GM21526 (cell line): ENCODE measurements at regions not wholly inside any gene's neighbourhood (a gene's known extent, or its start where the extent isn't known, plus 50 kb on each side); places are given as distances from the start of the nearest gene placed in this dataset.
"Not testable (repeated sequence)": the region's sequence is repeated elsewhere in the genome, so short reads cannot be mapped to it uniquely, and the experiment has no call there.

ENCODE experiments used
- ATAC-seq: cut with Tn5 transposase; IDR thresholded peaks from one replicate; pipeline ENCODE4 v1.9.1; 2021; ENCODE audit warnings: moderate library complexity; ENCODE audit not compliant: unreplicated experiment, low FRiP score

- no peak for ATAC-seq
Measured at GRCh38 chr6:94721459-94721858, 855.9 kb upstream of the MANEA start.

- no peak for ATAC-seq
Measured at GRCh38 chr6:94713446-94713845, 863.9 kb upstream of the MANEA start.

- ATAC-seq: no peak
Measured at GRCh38 chr6:94698773-94699172, 878.6 kb upstream of the MANEA start.

GRCh38 chr6:94687255-94687654 is 890.1 kb upstream of the MANEA start:
- not testable (repeated sequence) for ATAC-seq

- ATAC-seq: no peak
Measured at GRCh38 chr6:94683409-94683808, 893.9 kb upstream of the MANEA start.

GRCh38 chr6:94680669-94681212 is 896.6 kb upstream of the MANEA start:
- ATAC-seq: no peak

GRCh38 chr6:94673251-94673650 is 904.1 kb upstream of the MANEA start:
- no peak for ATAC-seq

- no peak for ATAC-seq
Measured at GRCh38 chr6:94670017-94670416, 907.3 kb upstream of the MANEA start.

- no peak for ATAC-seq
Measured at GRCh38 chr6:94668876-94669275, 908.5 kb upstream of the MANEA start.

GRCh38 chr6:94658929-94659328 is 918.4 kb upstream of the MANEA start:
- ATAC-seq: no peak

- ATAC-seq: no peak
Measured at GRCh38 chr6:94651239-94651638, 926.1 kb upstream of the MANEA start.

- ATAC-seq: no peak
Measured at GRCh38 chr6:94645191-94645590, 932.1 kb upstream of the MANEA start.

GRCh38 chr6:94639564-94639963 is 937.8 kb upstream of the MANEA start:
- no peak for ATAC-seq

GRCh38 chr6:94636780-94637385 is 940.5 kb upstream of the MANEA start:
- no peak for ATAC-seq

- ATAC-seq: no peak
Measured at GRCh38 chr6:94623586-94623985, 953.7 kb upstream of the MANEA start.

GRCh38 chr6:94622783-94623182 is 954.6 kb upstream of the MANEA start:
- ATAC-seq: no peak

- no peak for ATAC-seq
Measured at GRCh38 chr6:94600636-94601035, 976.7 kb upstream of the MANEA start.

GRCh38 chr6:94597487-94597886 is 979.8 kb upstream of the MANEA start:
- ATAC-seq: no peak

- no peak for ATAC-seq
Measured at GRCh38 chr6:94590416-94590815, 986.9 kb upstream of the MANEA start.

GRCh38 chr6:94588301-94588700 is 989.0 kb upstream of the MANEA start:
- no peak for ATAC-seq

- no peak for ATAC-seq
Measured at GRCh38 chr6:94584211-94584610, 993.1 kb upstream of the MANEA start.

- no peak for ATAC-seq
Measured at GRCh38 chr6:94570581-94570980, 1006.8 kb upstream of the MANEA start.

GRCh38 chr6:94562846-94563245 is 1014.5 kb upstream of the MANEA start:
- no peak for ATAC-seq
